GM18505 (cell line): ENCODE measurements at regions not wholly inside any gene's neighbourhood (a gene's known extent, or its start where the extent isn't known, plus 50 kb on each side); places are given as distances from the start of the nearest gene placed in this dataset.
"Not testable (repeated sequence)": the region's sequence is repeated elsewhere in the genome, so short reads cannot be mapped to it uniquely, and the experiment has no call there.

Source experiments
- ATAC-seq: cut with Tn5 transposase; IDR thresholded peaks from one replicate; pipeline ENCODE4 v1.9.1; 2021; ENCODE audit not compliant: unreplicated experiment
- POLR2A ChIP-seq: IDR thresholded peaks from 4 replicates; pipeline ENCODE4 v1.6.1; 2011; ENCODE audit warnings: borderline replicate concordance; ENCODE audit not compliant: insufficient read depth, insufficient read length; ENCODE audit errors: extremely low read depth

- no peak for ATAC-seq
- no peak for TF ChIP-seq POLR2A
These were observed 212.5 kb downstream of the ZFP36L2 start for GRCh38 chr2:43013821-43014345.

GRCh38 chr2:43012966-43013365, 213.4 kb downstream of the ZFP36L2 start:
- TF ChIP-seq POLR2A: no peak
- ATAC-seq: no peak

DNA sequence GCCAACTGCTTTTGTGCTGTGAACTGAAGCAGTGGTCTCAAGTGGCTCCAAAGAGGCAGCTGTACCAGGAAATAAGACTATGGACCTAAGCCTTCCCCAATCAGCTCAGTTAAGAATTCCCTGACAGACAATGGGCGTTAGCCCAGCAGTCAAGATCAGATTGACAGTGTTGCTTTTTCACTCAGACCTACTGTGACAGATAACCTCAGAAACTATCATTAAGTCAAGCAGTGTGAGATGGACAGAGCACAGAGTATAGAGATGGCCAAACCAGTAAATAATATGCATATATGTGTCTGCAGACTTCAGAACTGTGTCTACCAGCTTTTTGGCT, 215.3 kb downstream of the ZFP36L2 start:
- no peak for TF ChIP-seq POLR2A
- no peak for ATAC-seq

GRCh38 chr2:43010438-43011157, 215.8 kb downstream of the ZFP36L2 start:
- no peak for TF ChIP-seq POLR2A
- no peak for ATAC-seq

GRCh38 chr2:43009448-43009847, 217.0 kb downstream of the ZFP36L2 start:
- no peak for TF ChIP-seq POLR2A
- no peak for ATAC-seq

- ATAC-seq: no peak
- TF ChIP-seq POLR2A: no peak
These were observed 216.0 kb upstream of the HAAO start for GRCh38 chr2:43008388-43008787.

- ATAC-seq: no peak
- no peak for TF ChIP-seq POLR2A
These were observed 215.5 kb upstream of the HAAO start for GRCh38 chr2:43007901-43008300.

DNA sequence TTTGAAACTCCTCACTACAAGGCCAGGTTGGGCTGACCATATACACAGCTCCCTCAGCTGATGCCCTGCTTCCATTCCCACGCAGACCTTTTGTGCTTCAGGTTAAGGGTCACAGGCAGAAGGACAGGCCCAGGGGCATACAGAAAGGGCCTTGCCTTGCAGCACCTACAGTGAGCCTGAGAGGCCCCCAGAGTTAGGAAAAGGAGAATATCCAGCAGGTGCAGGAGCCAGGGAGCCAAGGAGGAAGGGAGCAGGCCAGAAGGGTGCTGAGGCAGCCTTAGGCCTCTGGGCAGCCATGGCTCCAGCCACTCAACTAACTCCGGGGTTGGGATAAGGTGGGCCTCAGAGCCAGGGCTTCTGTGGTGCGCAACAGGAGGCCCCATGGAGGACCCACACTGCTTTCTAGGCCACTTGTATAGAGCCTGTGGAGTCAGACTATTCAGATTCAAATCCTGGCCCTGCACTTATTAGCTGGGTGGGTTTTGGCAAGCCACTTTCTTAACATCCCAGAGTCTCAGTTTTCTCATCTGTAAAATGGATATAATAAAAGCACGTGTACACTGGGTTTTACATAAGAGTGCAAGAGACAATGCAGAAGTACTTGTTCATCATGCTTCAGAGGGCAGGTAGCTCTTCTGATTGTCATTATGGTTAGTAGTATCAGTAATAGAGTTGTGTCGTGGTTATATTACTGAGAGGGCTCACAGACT, 214.6 kb upstream of the HAAO start:
- no peak for ATAC-seq
- TF ChIP-seq POLR2A: no peak

DNA sequence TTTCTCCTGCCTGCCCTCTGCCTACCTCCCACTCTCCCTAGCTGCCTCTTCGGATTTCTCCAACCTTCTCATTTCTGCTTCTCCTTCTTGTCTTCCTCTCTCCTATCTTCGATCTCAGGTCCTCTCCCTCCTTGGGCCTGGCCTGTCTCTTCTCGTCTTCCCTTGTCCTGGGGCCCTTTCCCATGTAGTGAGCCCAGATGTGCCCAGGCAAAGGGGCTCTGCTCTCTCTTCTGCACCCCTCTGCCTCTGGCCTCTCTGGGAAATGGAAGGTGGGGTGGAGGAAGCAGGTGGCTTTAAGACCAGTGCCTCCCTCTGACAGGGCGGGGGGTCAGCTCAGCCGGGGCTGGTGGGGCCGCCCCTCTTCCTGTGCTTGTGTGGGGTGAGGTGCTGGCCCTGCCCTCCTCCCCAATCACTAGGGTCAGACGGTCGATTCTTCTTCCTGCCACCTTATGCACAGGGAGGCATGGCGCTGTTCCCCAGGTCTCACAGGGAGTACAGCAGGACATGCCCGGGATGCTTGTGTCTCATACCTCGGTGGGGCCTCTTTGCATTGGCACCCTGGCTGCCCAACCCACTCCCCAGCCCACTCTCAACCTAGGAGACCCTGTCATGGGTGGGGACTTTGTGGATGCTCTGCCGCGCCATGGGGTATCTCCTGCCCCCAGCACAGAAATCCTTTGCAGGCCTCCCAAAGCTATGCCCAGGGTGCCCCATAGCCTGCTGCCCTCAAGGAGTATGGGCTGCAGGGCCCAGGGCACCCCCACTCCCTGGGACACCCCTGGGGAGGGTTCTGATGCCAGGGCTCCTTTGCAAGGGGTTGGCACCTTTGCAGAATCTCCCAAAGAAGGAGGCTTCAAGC, 213.8 kb upstream of the HAAO start:
- no peak for TF ChIP-seq POLR2A
- no peak for ATAC-seq

DNA sequence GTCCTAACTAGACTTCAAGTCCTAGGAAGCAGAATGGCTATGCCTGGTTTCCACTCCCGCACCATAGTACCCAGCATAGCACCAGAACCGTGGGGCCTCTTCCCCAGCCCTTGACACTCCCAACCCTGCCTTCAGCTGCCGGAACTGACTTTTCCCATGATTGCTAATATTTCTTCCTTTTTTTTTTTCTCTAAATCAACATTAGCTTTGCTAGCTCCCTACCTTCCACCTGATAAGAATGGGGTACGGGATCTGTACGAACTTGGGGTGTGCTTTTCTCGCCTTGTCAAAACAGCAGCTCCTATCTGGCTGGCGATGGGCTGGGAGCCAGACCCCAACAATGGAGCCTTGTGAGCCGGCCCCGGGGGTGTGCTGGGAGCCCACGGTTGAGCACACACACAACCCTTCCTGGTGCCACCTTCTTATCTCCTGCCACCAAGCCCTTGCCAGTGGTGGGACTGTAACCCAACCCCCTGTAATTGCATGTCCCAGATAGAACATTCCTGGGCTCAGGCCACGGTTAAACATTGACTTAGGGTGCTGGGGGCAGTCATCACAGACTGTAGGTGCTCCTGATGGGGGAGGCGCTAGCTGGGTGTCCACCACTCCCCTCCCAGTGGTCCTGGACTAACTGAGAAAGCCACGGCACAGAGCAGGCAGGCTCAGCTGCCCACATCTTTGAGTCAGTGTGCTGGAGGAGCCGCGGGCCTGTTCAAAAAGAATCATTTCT, 213.0 kb upstream of the HAAO start:
- TF ChIP-seq POLR2A: no peak

DNA sequence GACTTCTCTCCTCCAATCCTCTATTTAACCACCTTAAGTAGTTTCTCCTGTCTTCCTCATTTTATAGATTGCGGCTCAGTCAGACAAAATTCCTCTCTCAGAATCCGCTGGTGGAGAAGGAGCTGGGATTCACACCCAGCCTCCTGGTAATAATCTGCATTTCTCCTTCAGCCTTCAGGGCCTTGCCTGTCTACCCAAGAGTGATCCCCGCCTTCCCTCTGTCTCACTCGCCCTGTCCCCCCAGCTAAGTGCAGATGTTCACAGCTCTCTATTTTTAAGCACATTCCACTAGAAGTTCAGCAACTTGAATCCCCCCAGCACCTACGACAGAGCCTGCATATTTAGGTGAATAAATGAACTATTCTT, 212.5 kb upstream of the HAAO start:
- no peak for TF ChIP-seq POLR2A
- ATAC-seq: no peak

More for the DNA sequence above, 213.0 kb upstream of the HAAO start:
- no peak for ATAC-seq

GRCh38 chr2:43004126-43004865, 211.9 kb upstream of the HAAO start:
- ATAC-seq: not testable (repeated sequence)
